IPS DF 6.9 (cell line): ENCODE measurements at regions not wholly inside any gene's neighbourhood (a gene's known extent, or its start where the extent isn't known, plus 50 kb on each side); places are given as distances from the start of the nearest gene placed in this dataset.
"Not testable (repeated sequence)": the region's sequence is repeated elsewhere in the genome, so short reads cannot be mapped to it uniquely, and the experiment has no call there.

Source experiments
- DNase-seq: peaks from one replicate; pipeline ENCODE4 v3.0.0-alpha.2; 2013; ENCODE audit warnings: low read depth, low spot score
- H3K27ac ChIP-seq: one replicate; pipeline ENCODE4 v1.5.1; 2013; ENCODE audit warnings: low read length, control low read depth
- H3K27me3 ChIP-seq: 2 replicates; pipeline ENCODE4 v1.6.1; 2013; ENCODE audit warnings: mild to moderate bottlenecking, low read length; ENCODE audit not compliant: control insufficient read depth, insufficient read depth
- H3K36me3 ChIP-seq: 2 replicates; pipeline ENCODE4 v1.6.1; 2013; ENCODE audit warnings: low read length; ENCODE audit not compliant: control insufficient read depth, insufficient read depth
- H3K4me1 ChIP-seq: 2 replicates; pipeline ENCODE4 v1.6.1; 2013; ENCODE audit warnings: low read length; ENCODE audit not compliant: control insufficient read depth, insufficient read depth
- H3K4me3 ChIP-seq: 2 replicates; pipeline ENCODE4 v1.5.1; 2013; ENCODE audit warnings: mild to moderate bottlenecking, low read length
- H3K9me3 ChIP-seq: 2 replicates; pipeline ENCODE4 v1.6.1; 2013; ENCODE audit warnings: low read length, inconsistent platforms; ENCODE audit not compliant: control insufficient read depth, insufficient read depth
- WGBS: extraction: QIAGEN DNeasy Blood & Tissue Kit; methylation state at CpG from one replicate; pipeline ENCODE4 v1.1.7; 2013; ENCODE audit warnings: mixed read lengths, missing lambda C conversion rate; ENCODE audit not compliant: insufficient read length, insufficient coverage; 5-methylcytosine and 5-hydroxymethylcytosine counted together

DNA sequence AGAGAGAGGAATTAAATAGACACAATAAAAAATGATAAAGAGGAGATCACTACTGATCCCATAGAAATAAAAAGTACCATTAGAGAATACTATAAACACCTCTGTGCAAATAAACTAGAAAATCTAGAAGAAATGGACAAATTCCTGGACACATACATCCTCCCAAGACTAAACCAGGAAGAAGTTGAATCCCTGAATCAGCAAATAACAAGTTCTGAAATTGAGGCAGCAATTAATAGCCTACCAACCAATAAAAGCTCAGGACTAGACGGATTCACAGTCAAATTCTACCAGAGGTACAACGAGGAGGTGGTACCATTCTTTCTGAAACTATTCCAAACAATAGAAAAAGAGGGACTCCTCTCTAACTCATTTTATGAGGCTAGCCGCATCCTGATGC lies 862.7 kb upstream of the NRXN1 start:
- H3K36me3 ChIP-seq, H3K9me3 ChIP-seq, H3K27ac ChIP-seq, H3K4me3 ChIP-seq, DNase-seq, H3K4me1 ChIP-seq, H3K27me3 ChIP-seq: not testable (repeated sequence)
- WGBS: no CpG with 5 or more reads among the region's 3 CpGs

GRCh38 chr2:51888120-51888519 lies 856.2 kb upstream of the NRXN1 start:
- H3K4me3 ChIP-seq: no peak overlapping the region
- no peaks in the 10 kb centered on the region for H3K9me3 ChIP-seq
- H3K36me3 ChIP-seq: no peaks in the 10 kb centered on the region
- WGBS: no CpG with 5 or more reads among the region's 1 CpG
- H3K27ac ChIP-seq: no peak overlapping the region
- no peak for DNase-seq
- H3K4me1 ChIP-seq: no peaks in the 10 kb centered on the region
- H3K27me3 ChIP-seq: no peaks in the 10 kb centered on the region

GRCh38 chr2:51881673-51882072 lies 849.7 kb upstream of the NRXN1 start:
- no CpG with 5 or more reads among the region's 3 CpGs for WGBS

DNA sequence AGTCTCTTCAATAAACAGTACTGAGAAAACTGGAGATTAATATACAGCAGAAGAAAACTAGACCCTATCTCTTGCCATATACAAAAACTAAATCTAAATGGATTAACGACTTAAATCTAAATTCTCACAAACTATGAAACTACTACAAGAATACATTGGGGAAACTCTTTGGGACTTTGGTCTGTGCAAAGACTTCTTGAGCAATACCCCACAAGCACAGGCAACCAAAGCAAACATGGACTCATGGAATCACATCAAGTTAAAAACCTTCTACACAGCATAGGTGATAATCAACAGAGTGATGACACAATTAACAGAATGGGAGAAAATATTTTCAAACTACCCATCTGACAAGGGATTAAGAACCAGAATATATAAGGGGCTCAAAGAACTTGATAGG lies 848.2 kb upstream of the NRXN1 start:
- Histone ChIP-seq H3K4me3 (no peak overlapping the region), H3K36me3 (no peaks in the 10 kb centered on the region), H3K4me1 (no peaks in the 10 kb centered on the region), H3K27me3 (no peaks in the 10 kb centered on the region), H3K27ac (no peak overlapping the region), H3K9me3 (no peaks in the 10 kb centered on the region)
- no CpG with 5 or more reads among the region's 1 CpG for WGBS
- no peak for DNase-seq

More at GRCh38 chr2:51881673-51882072, 849.7 kb upstream of the NRXN1 start:
- H3K27me3 ChIP-seq: no peaks in the 10 kb centered on the region
- H3K4me1 ChIP-seq: no peaks in the 10 kb centered on the region
- no peak overlapping the region for H3K4me3 ChIP-seq
- H3K27ac ChIP-seq: no peak overlapping the region
- H3K36me3 ChIP-seq: no peaks in the 10 kb centered on the region
- H3K9me3 ChIP-seq: no peaks in the 10 kb centered on the region
- DNase-seq: no peak

GRCh38 chr2:51866361-51866760 lies 834.4 kb upstream of the NRXN1 start:
- no peaks in the 10 kb centered on the region for H3K4me1 ChIP-seq
- no peaks in the 10 kb centered on the region for H3K36me3 ChIP-seq
- H3K4me3 ChIP-seq: no peak overlapping the region
- no peak overlapping the region for H3K27ac ChIP-seq
- no peaks in the 10 kb centered on the region for H3K27me3 ChIP-seq
- no peak for DNase-seq
- no peaks in the 10 kb centered on the region for H3K9me3 ChIP-seq
- no CpG with 5 or more reads among the region's 2 CpGs for WGBS

GRCh38 chr2:51859260-51859659 lies 827.3 kb upstream of the NRXN1 start:
- DNase-seq: no peak
- Histone ChIP-seq H3K27me3 (no peaks in the 10 kb centered on the region), H3K27ac (no peak overlapping the region), H3K4me1 (no peaks in the 10 kb centered on the region), H3K4me3 (no peak overlapping the region), H3K9me3 (no peaks in the 10 kb centered on the region), H3K36me3 (no peaks in the 10 kb centered on the region)
- no CpG with 5 or more reads among the region's 1 CpG for WGBS

DNA sequence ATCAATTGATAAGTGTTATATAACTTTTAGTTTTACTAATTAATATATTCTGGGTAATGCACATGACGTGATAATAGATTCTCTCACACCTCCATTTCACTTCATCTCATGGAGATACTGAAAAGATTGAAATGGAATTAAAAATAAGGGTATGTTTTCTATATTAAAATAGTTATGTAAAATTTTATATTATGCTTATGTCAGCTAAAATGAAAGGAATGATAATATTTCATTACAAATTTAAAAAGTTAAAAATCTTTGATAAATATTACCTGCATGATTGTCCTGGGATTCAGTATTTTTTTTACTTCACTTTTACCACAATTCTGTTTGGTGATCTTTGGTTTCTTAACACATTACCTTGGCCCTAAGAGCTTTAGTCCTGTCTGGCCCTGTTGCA lies 823.8 kb upstream of the NRXN1 start:
- Histone ChIP-seq H3K9me3 (no peaks in the 10 kb centered on the region), H3K36me3 (no peaks in the 10 kb centered on the region), H3K4me1 (no peaks in the 10 kb centered on the region), H3K27ac (no peak overlapping the region), H3K27me3 (no peaks in the 10 kb centered on the region), H3K4me3 (no peak overlapping the region)
- DNase-seq: no peak
- WGBS: no CpG with 5 or more reads among the region's 1 CpG

- Histone ChIP-seq H3K27me3 (no peaks in the 10 kb centered on the region), H3K27ac (no peak overlapping the region), H3K9me3 (no peaks in the 10 kb centered on the region), H3K4me1 (no peaks in the 10 kb centered on the region), H3K36me3 (no peaks in the 10 kb centered on the region), H3K4me3 (no peak overlapping the region)
- no peak for DNase-seq
Measured at GRCh38 chr2:51846796-51847195, 814.9 kb upstream of the NRXN1 start.

DNA sequence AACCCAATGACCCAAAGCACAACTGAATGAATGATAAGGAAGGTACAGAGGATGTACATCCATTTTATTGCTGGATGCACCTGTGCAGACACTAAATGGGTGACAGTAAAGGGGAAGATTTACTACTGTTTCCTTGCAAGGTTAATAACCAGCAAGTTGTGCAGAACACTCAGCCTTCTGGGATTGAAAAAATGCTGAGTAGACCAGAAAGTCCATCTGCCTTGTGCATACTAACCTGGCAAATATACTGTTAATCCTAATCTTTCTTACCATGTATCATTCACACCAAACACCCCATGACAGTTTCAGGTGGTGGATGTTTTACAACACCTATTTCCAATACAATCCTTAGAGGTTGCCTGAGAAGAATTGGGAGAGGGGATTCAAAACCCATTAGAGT lies 814.1 kb upstream of the NRXN1 start:
- Histone ChIP-seq H3K36me3 (no peaks in the 10 kb centered on the region), H3K4me3 (no peak overlapping the region), H3K4me1 (no peaks in the 10 kb centered on the region), H3K9me3 (no peaks in the 10 kb centered on the region), H3K27ac (no peak overlapping the region), H3K27me3 (no peaks in the 10 kb centered on the region)
- DNase-seq: no peak

GRCh38 chr2:51844596-51844995 lies 812.7 kb upstream of the NRXN1 start:
- H3K27ac ChIP-seq: no peak overlapping the region
- no peak overlapping the region for H3K4me3 ChIP-seq
- no peak for DNase-seq
- no CpG with 5 or more reads among the region's 3 CpGs for whole genome bisulfite sequencing
- no peaks in the 10 kb centered on the region for H3K9me3 ChIP-seq
- H3K27me3 ChIP-seq: no peaks in the 10 kb centered on the region
- no peaks in the 10 kb centered on the region for H3K36me3 ChIP-seq
- no peaks in the 10 kb centered on the region for H3K4me1 ChIP-seq

DNA sequence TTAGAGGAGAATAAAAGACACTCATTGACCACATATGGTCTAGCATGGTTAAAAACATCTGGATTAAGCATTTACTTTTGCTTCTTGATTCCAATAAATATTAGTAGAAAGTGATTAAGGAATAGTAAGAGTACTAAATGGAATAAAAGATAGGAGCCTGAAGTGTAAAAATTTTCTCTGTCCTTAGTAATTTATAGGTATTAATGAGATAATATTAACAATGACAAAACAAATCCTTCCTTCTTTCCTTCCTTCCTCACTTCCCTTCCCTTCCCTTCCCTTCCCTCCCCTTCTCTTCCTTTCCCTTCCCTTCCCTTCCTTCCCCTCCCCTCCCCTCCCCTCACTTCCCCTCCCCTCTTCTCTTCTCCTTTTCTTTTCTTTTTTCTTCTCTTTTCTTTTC lies 797.5 kb upstream of the NRXN1 start:
- DNase-seq: no peak
- H3K4me1 ChIP-seq: no peaks in the 10 kb centered on the region
- H3K27me3 ChIP-seq: no peaks in the 10 kb centered on the region
- H3K4me3 ChIP-seq: no peak overlapping the region
- no peaks in the 10 kb centered on the region for H3K9me3 ChIP-seq
- no peaks in the 10 kb centered on the region for H3K36me3 ChIP-seq
- no peak overlapping the region for H3K27ac ChIP-seq
